ENCODE measurements at regions not wholly inside any gene's neighbourhood (a gene's known extent, or its start where the extent isn't known, plus 50 kb on each side); places are given as distances from the start of the nearest gene placed in this dataset.

DNA sequence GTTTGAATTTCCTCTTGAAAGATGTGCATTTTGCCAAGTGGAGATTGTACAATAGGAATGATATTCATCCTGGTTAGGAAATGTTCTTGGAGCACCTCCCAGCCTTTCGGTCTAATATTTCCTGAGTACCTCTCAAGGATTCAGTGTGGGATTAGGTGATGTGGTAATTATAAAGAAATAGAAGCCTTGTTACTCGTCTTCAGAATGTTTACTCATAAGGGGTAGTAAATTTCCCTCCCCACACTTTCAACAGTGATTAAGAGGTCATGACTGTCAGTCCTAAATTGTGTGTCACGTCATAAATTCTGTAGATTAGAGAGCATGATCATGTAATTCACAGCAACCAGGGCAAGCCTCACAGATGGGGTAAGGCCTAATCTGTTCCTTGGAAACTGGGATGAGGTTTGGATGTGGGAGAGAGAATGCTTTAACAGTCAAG, 633.1 kb upstream of the TBL1XR1 start:
- Histone ChIP-seq H3K36me3 (ENCODE audit: low read depth) (peaks cover 3% of the 10 kb centered on the region; the same call in 1 of the 2 replicates), H4K20me1 (ENCODE audit: insufficient read depth) (no peaks in the 10 kb centered on the region), H3K9me3 (ENCODE audit: insufficient read depth, low read depth) (0 out of 2 replicates have a peak, but pooled peaks cover 7% of the 10 kb centered on the region), H3K9me2 (ENCODE audit: insufficient read depth) (no peaks in the 10 kb centered on the region), H3K4me1 (replicated peaks; ENCODE audit: insufficient read depth) (peaks cover 56% of the 10 kb centered on the region), H2AFZ (no peak overlapping the region), H3K4me3 (no peak overlapping the region), H3K79me2 (ENCODE audit: low read depth) (no peaks in the 10 kb centered on the region), H3K4me2 (no peak overlapping the region), H3K27me3 (ENCODE audit: insufficient read depth, low read depth) (no peaks in the 10 kb centered on the region), H3K27ac (peak overlapping the region; percentile 12), H3F3A (ENCODE audit: insufficient read depth, low read depth) (peaks cover 33% of the 10 kb centered on the region)
- no TSS peak for BruUV-seq (replicated peaks)
- DNase-seq: peak in 1 of 2 experiments; percentile 69
- TF ChIP-seq CTCF (conservative IDR thresholded peaks at IDR 0.05) (no peak), EZH2 (IDR thresholded peaks at IDR 0.05; ENCODE audit: low read depth) (no peak)
- intact Hi-C loops (cut with micrococcal nuclease; ENCODE audit: unreplicated experiment): no loop called here
- POLR2A ChIA-PET (ENCODE audit: unreplicated experiment): no interaction called here
- CTCF ChIA-PET: no interaction called here

GRCh38 chr3:177831361-177831760, 634.1 kb upstream of the TBL1XR1 start:
- Histone ChIP-seq H3K9me2 (ENCODE audit: insufficient read depth) (no peaks in the 10 kb centered on the region), H3K27ac (no peak overlapping the region), H3F3A (ENCODE audit: insufficient read depth, low read depth) (peaks cover 33% of the 10 kb centered on the region), H2AFZ (no peak overlapping the region), H3K4me3 (no peak overlapping the region), H3K9me3 (ENCODE audit: insufficient read depth, low read depth) (0 out of 2 replicates have a peak, but pooled peaks cover 7% of the 10 kb centered on the region), H3K4me2 (no peak overlapping the region), H3K27me3 (ENCODE audit: insufficient read depth, low read depth) (no peaks in the 10 kb centered on the region), H3K79me2 (ENCODE audit: low read depth) (no peaks in the 10 kb centered on the region), H3K36me3 (ENCODE audit: low read depth) (peaks cover 6% of the 10 kb centered on the region; the same call in 1 of the 2 replicates), H4K20me1 (ENCODE audit: insufficient read depth) (no peaks in the 10 kb centered on the region), H3K4me1 (replicated peaks; ENCODE audit: insufficient read depth) (peaks cover 56% of the 10 kb centered on the region)
- POLR2A ChIA-PET (ENCODE audit: unreplicated experiment): no interaction called here
- intact Hi-C loops (cut with micrococcal nuclease; ENCODE audit: unreplicated experiment): no loop called here
- no peak for DNase-seq
- no peak for TF ChIP-seq CTCF (conservative IDR thresholded peaks at IDR 0.05)
- TF ChIP-seq EZH2 (IDR thresholded peaks at IDR 0.05; ENCODE audit: low read depth): no peak
- CTCF ChIA-PET: no interaction called here
- no TSS peak for BruUV-seq (replicated peaks)

GRCh38 chr3:177832880-177833279, 635.6 kb upstream of the TBL1XR1 start:
- intact Hi-C loops (cut with micrococcal nuclease; ENCODE audit: unreplicated experiment): no loop called here
- Histone ChIP-seq H2AFZ (no peak overlapping the region), H3K79me2 (ENCODE audit: low read depth) (no peaks in the 10 kb centered on the region), H3K4me1 (replicated peaks; ENCODE audit: insufficient read depth) (peaks cover 41% of the 10 kb centered on the region), H3K9me2 (ENCODE audit: insufficient read depth) (no peaks in the 10 kb centered on the region), H3K27me3 (ENCODE audit: insufficient read depth, low read depth) (no peaks in the 10 kb centered on the region), H3K36me3 (ENCODE audit: low read depth) (peaks cover 6% of the 10 kb centered on the region; the same call in 1 of the 2 replicates), H3F3A (ENCODE audit: insufficient read depth, low read depth) (peaks cover 20% of the 10 kb centered on the region), H3K4me3 (no peak overlapping the region), H4K20me1 (ENCODE audit: insufficient read depth) (no peaks in the 10 kb centered on the region), H3K4me2 (no peak overlapping the region), H3K27ac (no peak overlapping the region), H3K9me3 (ENCODE audit: insufficient read depth, low read depth) (0 out of 2 replicates have a peak, but pooled peaks cover 7% of the 10 kb centered on the region)
- TF ChIP-seq CTCF (conservative IDR thresholded peaks at IDR 0.05) (no peak), EZH2 (IDR thresholded peaks at IDR 0.05; ENCODE audit: low read depth) (no peak)
- CTCF ChIA-PET: no interaction called here
- no TSS peak for BruUV-seq (replicated peaks)
- POLR2A ChIA-PET (ENCODE audit: unreplicated experiment): interaction anchor here (0.7 kb wide), 1 partner anchor 168 kb away, joined by 3 read pairs; no protein-coding TSS in a partner anchor
- no peak for DNase-seq

All from PC-9 (cell line).